K562 (cell line): ENCODE measurements at regions not wholly inside any gene's neighbourhood (a gene's known extent, or its start where the extent isn't known, plus 50 kb on each side); places are given as distances from the start of the nearest gene placed in this dataset.

Experiments
- ATAC-seq: fragments of 200-7000 bp; cut with Tn5 transposase; 3 replicates; pipeline ENCODE4 v1.9.1; 2020; ENCODE audit warnings: moderate library complexity
- BruUV-seq: library from RNA; stranded (reverse); fragments of 400-500 nt; replicated peaks from 2 replicates; lab custom pipeline; 2021; lab: Mats Ljungman, UMichigan
- CTCF ChIA-PET: fragments of 300-600 bp; formaldehyde crosslinking; extraction: SDS; loops from one replicate; lab custom pipeline; 2021; ENCODE audit warnings: low intra/inter-chr PET ratio; lab: Yijun Ruan, JAX
- POLR2A ChIA-PET: fragments of 300-600, 350-650 bp; sonication (Branson Sonifier 250); formaldehyde crosslinking; extraction: SDS; loops from one replicate; lab custom pipeline; 2021; ENCODE audit warnings: antibody characterized with exemption, inconsistent platforms; lab: Yijun Ruan, JAX
- DNase-seq, 4 experiments: peaks; one replicate each; pipeline versions ENCODE4 v3.0.0 to v3.0.0-alpha.2; 2011 to 2018; ENCODE audit warnings: low spot score in 3 of 4, mixed read lengths in 3 of 4; ENCODE audit errors: extremely low read depth in 1 of 4
- FAIRE-seq: peaks from 2 replicates; lab custom pipeline; 2011; peaks lifted over from hg19 to GRCh38; lab: Jason Lieb, UNC
- H2AFZ ChIP-seq: 2 replicates; pipeline ENCODE4 v1.6.0; 2011; ENCODE audit warnings: low read depth, low read length, control low read depth, inconsistent platforms
- H3K27ac ChIP-seq: fragments of 200-600 bp; 3 replicates; pipeline ENCODE4 v1.8.0; 2011; ENCODE audit warnings: low read depth, mild to moderate bottlenecking, control low read depth, inconsistent platforms, low read length, moderate library complexity, mixed read lengths; ENCODE audit errors: extremely low read depth
- H3K27me3 ChIP-seq, 2 experiments: fragments of 300-600 bp in 1 of 2; 2 replicates in 1 of 2; 3 replicates in 1 of 2; pipeline versions ENCODE4 v1.6.0 to v1.8.0; 2011; ENCODE audit warnings: inconsistent platforms in 2 of 2, low read length in 2 of 2, mild to moderate bottlenecking in 1 of 2, mixed read lengths in 1 of 2, moderate library complexity in 1 of 2; ENCODE audit not compliant: control insufficient read depth in 2 of 2, insufficient read depth in 2 of 2
- H3K36me3 ChIP-seq: fragments of 300-600 bp; 3 replicates; pipeline ENCODE4 v1.8.0; 2011; ENCODE audit warnings: mild to moderate bottlenecking, low read length, inconsistent platforms; ENCODE audit not compliant: control insufficient read depth, insufficient read depth
- H3K4me1 ChIP-seq, 2 experiments: fragments of 200-600 bp in 1 of 2; replicated peaks in 1 of 2; 2 replicates in 1 of 2; 3 replicates in 1 of 2; pipeline versions ENCODE4 v1.5.1 to v1.8.0; 2011; ENCODE audit warnings: inconsistent platforms in 2 of 2, low read length in 2 of 2, mild to moderate bottlenecking in 1 of 2, mixed read lengths in 1 of 2, moderate library complexity in 1 of 2; ENCODE audit not compliant: control insufficient read depth in 2 of 2, insufficient read depth in 2 of 2
- H3K4me2 ChIP-seq: 2 replicates; pipeline ENCODE4 v1.6.1; 2011; ENCODE audit warnings: low read length, control low read depth, inconsistent platforms, mixed read lengths; ENCODE audit not compliant: insufficient read depth
- H3K4me3 ChIP-seq: fragments of 200-600 bp; sonication (generic), shearing (Covaris generic); 2 replicates; pipeline ENCODE4 v1.5.1; 2016; ENCODE audit warnings: control low read depth, inconsistent platforms
- H3K79me2 ChIP-seq: fragments of 200-600 bp; 3 replicates; pipeline ENCODE4 v1.8.0; 2011; ENCODE audit warnings: low read length, inconsistent platforms; ENCODE audit not compliant: control insufficient read depth, insufficient read depth
- H3K9ac ChIP-seq, 2 experiments: 2 replicates each; pipeline versions ENCODE4 v1.6.0 to v1.6.1; 2011; ENCODE audit warnings: low read depth in 2 of 2, low read length in 2 of 2, control low read depth in 1 of 2, inconsistent platforms in 1 of 2, mild to moderate bottlenecking in 1 of 2, mixed read lengths in 1 of 2; ENCODE audit not compliant: insufficient read depth in 1 of 2
- H3K9me1 ChIP-seq: one replicate; pipeline ENCODE4 v1.6.0; 2011; ENCODE audit warnings: inconsistent platforms, mild to moderate bottlenecking, low read length, moderate library complexity; ENCODE audit not compliant: control insufficient read depth, insufficient read depth
- H3K9me3 ChIP-seq: replicated peaks from 2 replicates; pipeline ENCODE4 v1.5.1; 2011; ENCODE audit warnings: low read depth, low read length, inconsistent platforms; ENCODE audit not compliant: control insufficient read depth, insufficient read depth
- H4K20me1 ChIP-seq: replicated peaks from 2 replicates; pipeline ENCODE4 v1.6.1; 2011; ENCODE audit warnings: low read length, inconsistent platforms, mixed read lengths; ENCODE audit not compliant: control insufficient read depth, insufficient read depth
- ETV1 ChIP-seq: fragments of 450-650 bp; conservative IDR thresholded peaks from 2 replicates; pipeline ENCODE4 v1.6.1; 2016; ENCODE audit warnings: missing genetic modification characterization, control low read depth, low read depth, missing compliant biosample characterization
- FOXA1 ChIP-seq: fragments of 450-650 bp; IDR thresholded peaks from 2 replicates; pipeline ENCODE4 v1.6.1; 2016; ENCODE audit warnings: mild to moderate bottlenecking, borderline replicate concordance
- NFRKB ChIP-seq: fragments of 450-650 bp; IDR thresholded peaks from 2 replicates; pipeline ENCODE4 v1.6.1; 2016; ENCODE audit warnings: low read depth
- NUFIP1 ChIP-seq: fragments of 450-650 bp; IDR thresholded peaks from 2 replicates; pipeline ENCODE4 v1.6.1; 2018; ENCODE audit not compliant: partially characterized antibody
- POLR2AphosphoS5 ChIP-seq: IDR thresholded peaks from 2 replicates; pipeline ENCODE4 v1.6.1; 2011; ENCODE audit warnings: mild to moderate bottlenecking, low read depth, low read length, moderate library complexity; ENCODE audit not compliant: control insufficient read depth, insufficient read depth
- PTRF ChIP-seq: fragments of 450-650 bp; IDR thresholded peaks from 2 replicates; pipeline ENCODE4 v1.6.1; 2016; ENCODE audit warnings: mild to moderate bottlenecking, missing genetic modification characterization, missing compliant biosample characterization
- ZBTB1 ChIP-seq: sonication (generic); formaldehyde crosslinking; IDR thresholded peaks from 2 replicates; pipeline ENCODE4 v1.8.1; 2023; ENCODE audit warnings: missing genetic modification reagents, low read depth, mild to moderate bottlenecking, borderline replicate concordance
- ZNF23 ChIP-seq: fragments of 250-450 bp; sonication (Bioruptor Pico); IDR thresholded peaks from 2 replicates; pipeline ENCODE4 v1.4.0; 2020; ENCODE audit warnings: mild to moderate bottlenecking
- ZNF76 ChIP-seq: fragments of 250-450 bp; sonication (Bioruptor Pico); IDR thresholded peaks from 2 replicates; pipeline ENCODE4 v1.4.0; 2020; ENCODE audit warnings: mild to moderate bottlenecking, moderate library complexity, borderline replicate concordance
- WGBS: fragments of 100-300 bp; shearing (Covaris generic); methylation state at CpG from one replicate; pipeline ENCODE4 v1.1.6; 2016; ENCODE audit warnings: low coverage, mixed read lengths; ENCODE audit not compliant: insufficient coverage; ENCODE audit errors: missing lambda C conversion rate; 5-methylcytosine and 5-hydroxymethylcytosine counted together
- in situ Hi-C: fragments of 300-500 bp; cut with MboI; formaldehyde crosslinking; loops from 4 replicates; pipeline ENCODE4 v1.15.0; 2018; ENCODE audit warnings: inconsistent platforms, mixed read lengths
- intact Hi-C: fragments of 100-400 bp; cut with micrococcal nuclease; formaldehyde crosslinking; loops from 2 replicates; pipeline ENCODE4 v1.14.2; 2022
- TF ChIP-seq, protein P1 (sequence below): fragments of 250-450 bp; sonication (Bioruptor Pico); IDR thresholded peaks from 2 replicates; pipeline ENCODE4 v1.5.0; 2021; ENCODE audit warnings: mild to moderate bottlenecking, moderate library complexity
- TF ChIP-seq, protein P2 (sequence below): fragments of 250-450 bp; sonication (Bioruptor Pico); IDR thresholded peaks from 2 replicates; pipeline ENCODE4 v1.8.0; 2021; ENCODE audit warnings: mild to moderate bottlenecking, moderate library complexity

DNA sequence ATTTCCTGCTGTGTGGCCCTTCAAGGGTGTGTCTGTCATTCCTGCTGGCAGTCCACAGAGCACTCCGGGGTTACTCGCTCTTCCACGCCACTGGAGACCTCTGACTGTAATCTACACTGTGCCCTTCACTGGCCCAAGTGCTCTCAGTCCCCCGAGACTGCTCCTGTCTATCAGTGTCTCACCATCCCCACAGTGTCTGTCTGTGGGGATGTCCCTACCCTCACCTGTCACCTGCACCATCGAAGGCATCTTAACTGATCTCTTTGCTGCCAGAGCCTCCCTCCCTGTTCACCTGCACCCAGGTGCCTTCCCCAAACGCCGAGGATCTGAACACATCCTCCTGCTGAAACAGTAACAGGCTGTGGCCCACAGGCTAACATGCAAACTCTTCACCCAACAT lies 136.7 kb downstream of the MATN1 start:
- Histone ChIP-seq H3K36me3 (no peaks in the 10 kb centered on the region), H3K4me2 (no peak overlapping the region), H3K27ac (no peak overlapping the region), H3K9ac (no peak overlapping the region), H3K4me1 (no peaks in the 10 kb centered on the region), H3K9me1 (no peaks in the 10 kb centered on the region), H2AFZ (no peak overlapping the region), H3K79me2 (no peaks in the 10 kb centered on the region), H3K4me3 (no peak overlapping the region), H3K27me3 (no peaks in the 10 kb centered on the region; a peak in 2 of 5 replicates), H3K9me3 (no peaks in the 10 kb centered on the region), H4K20me1 (no peaks in the 10 kb centered on the region)
- TF ChIP-seq POLR2AphosphoS5 (no peak), NUFIP1 (no peak), NFRKB (no peak), ZNF76 (CRISPR knock-in tag) (no peak), PTRF (tag) (no peak), FOXA1 (no peak), ZBTB1 (CRISPR knock-in tag) (no peak), ETV1 (tag) (no peak), ZNF23 (CRISPR knock-in tag) (no peak)
- TF ChIP-seq, protein P1, sequence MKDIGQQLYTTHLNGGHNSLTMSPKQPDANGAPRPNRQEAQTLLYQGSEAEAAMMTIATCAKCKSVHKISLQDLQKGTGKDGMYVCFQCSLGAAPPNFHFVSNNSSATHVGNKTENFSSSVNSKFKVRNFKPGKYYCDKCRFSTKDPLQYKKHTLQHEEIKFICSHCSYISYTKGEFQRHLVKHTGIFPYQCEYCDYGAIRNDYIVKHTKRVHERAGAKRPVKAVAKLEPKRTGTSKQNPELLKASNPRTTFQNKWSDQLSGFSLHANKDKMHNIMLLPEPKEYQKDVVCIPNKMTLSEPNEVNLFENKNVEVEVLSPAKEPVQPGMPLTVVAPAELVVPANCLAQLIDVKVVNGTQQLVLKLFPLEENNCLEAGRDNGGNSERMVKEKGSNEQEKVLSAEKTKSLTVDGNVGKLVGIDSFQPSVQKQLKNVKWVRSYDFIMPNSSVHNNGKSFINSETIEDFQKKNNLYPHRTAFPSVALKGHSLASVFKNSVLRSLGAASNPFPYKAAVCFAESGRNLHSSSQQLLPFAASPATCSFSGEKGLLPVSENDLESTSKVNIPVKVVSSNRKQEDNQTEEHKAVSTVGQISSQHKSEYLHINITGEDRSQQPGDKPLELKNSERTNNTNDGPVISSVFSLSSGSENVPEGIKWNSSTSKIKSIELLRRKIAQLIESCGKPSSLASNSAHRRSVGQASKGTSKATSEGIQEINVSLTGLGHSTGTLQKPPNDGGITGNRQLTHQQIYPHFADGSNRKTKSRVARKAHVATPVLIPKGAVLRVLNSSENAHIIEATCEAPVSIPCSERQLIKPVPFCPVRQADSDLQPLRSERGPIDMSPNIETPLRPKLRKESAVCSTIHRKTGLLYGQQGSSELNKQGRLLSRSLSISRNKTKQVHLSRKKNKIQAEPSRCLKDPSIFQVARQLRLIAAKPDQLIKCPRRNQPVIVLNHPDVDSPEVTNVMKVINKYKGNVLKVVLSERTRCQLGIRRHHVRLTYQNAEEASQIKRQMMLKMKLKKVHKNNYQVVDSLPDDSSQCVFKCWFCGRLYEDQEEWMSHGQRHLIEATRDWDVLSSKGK (CRISPR knock-in tag) = no peak
- TF ChIP-seq, protein P2, sequence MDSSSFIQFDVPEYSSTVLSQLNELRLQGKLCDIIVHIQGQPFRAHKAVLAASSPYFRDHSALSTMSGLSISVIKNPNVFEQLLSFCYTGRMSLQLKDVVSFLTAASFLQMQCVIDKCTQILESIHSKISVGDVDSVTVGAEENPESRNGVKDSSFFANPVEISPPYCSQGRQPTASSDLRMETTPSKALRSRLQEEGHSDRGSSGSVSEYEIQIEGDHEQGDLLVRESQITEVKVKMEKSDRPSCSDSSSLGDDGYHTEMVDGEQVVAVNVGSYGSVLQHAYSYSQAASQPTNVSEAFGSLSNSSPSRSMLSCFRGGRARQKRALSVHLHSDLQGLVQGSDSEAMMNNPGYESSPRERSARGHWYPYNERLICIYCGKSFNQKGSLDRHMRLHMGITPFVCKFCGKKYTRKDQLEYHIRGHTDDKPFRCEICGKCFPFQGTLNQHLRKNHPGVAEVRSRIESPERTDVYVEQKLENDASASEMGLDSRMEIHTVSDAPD (CRISPR knock-in tag) = no peak
- no TSS peak for BruUV-seq
- CTCF ChIA-PET = no interaction called here
- no peak for FAIRE-seq
- WGBS = 0% methylated on average over 7 of the region's 7 CpGs
- ATAC-seq = no peak
- DNase-seq = peak in 1 of 4 experiments; percentile 6
- POLR2A ChIA-PET = interaction anchor here (1.3 kb wide), 1 partner anchor 12 kb away, joined by 4 read pairs; no protein-coding TSS in a partner anchor
- intact Hi-C loops = no loop called here
- in situ Hi-C loops = no loop called here
